GM18951 (cell line): ENCODE measurements at regions not wholly inside any gene's neighbourhood (a gene's known extent, or its start where the extent isn't known, plus 50 kb on each side); places are given as distances from the start of the nearest gene placed in this dataset.

Experiments
- POLR2A ChIP-seq: IDR thresholded peaks from 4 replicates; pipeline ENCODE4 v1.6.1; 2011; ENCODE audit warnings: mild to moderate bottlenecking; ENCODE audit not compliant: insufficient read length, insufficient read depth; ENCODE audit errors: extremely low read depth
- in situ Hi-C: fragments of 300-500 bp; cut with MboI; formaldehyde crosslinking; loops from one replicate; pipeline ENCODE4 v1.12.0; 2022; ENCODE audit warnings: low sequenced_read_pairs, mixed read lengths, inconsistent platforms; ENCODE audit not compliant: unreplicated experiment

GRCh38 chr9:18118268-18118667 lies 355.7 kb upstream of the ADAMTSL1 start:
- in situ Hi-C loops, result no loop called here
- TF ChIP-seq POLR2A, result no peak

DNA sequence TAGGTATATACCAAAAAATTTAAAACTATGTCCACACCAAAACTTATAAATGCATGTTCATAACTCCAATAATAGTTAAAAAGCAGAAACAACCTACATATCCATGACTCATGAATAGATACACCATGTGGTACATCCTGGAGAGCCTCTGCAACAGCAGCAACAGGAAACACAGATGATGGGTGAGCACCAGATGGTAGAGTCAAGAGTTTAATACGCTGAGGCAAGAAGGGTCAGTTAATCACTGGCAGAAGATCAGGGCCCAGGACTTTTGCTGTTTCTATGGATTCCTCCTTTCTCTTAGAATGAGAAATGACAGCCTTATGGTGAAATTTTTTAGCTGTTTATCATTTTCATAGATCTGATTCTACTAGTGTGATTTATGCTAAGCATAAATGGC lies 351.8 kb upstream of the ADAMTSL1 start:
- no peak for TF ChIP-seq POLR2A
- in situ Hi-C loops, result no loop called here

DNA sequence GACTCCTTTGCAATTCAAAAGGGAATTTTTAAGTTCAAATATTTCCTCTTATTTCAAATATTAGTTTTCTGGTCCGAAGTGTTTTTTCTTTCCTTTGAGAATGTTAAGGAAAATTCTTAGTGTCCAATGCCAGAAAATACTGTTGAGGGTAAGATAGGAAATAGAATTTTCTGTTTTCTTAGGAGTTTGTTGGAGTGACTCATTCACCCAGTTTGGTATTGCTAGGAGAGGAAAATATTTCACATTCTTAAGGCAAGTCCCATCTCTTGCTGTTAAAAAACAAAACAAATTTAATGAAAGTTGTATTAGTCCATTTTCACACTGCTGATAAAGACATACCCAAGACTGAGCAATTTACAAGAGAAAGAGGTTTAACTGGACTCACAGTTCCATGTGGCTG lies 349.2 kb upstream of the ADAMTSL1 start:
- in situ Hi-C loops, result no loop called here
- no peak for TF ChIP-seq POLR2A

DNA sequence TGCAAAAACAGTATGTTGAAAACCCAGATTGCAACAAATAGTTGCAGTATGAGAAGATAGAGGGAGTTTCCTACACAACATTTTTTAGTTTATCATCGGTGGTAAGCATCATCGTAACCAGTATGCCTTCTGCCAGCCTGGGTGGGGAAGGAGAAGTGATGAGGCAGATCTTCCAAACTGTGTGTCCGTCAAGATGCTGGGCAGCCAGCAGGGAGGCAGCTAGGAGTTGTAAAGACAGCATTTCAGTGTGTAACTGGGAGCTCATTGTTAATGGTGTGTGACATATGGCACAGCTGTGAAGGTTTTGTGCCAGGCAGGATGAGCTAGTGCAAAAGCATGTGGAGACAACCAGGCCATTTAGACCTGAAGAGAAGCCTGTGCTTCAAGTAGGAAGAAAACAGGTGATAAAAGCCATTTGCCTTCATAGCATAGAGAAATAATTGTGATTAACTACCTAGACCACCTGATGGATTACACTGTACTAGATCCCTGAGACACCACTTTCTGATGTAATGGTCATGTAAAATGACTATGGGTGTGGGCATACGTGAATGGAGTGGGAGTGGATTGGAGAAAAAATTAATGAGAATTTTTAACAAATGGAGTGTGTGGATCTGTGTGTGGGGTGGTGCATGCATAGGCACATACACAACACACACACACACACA lies 347.0 kb upstream of the ADAMTSL1 start:
- in situ Hi-C loops, result no loop called here
- TF ChIP-seq POLR2A, result no peak

GRCh38 chr9:18127499-18127875 lies 346.5 kb upstream of the ADAMTSL1 start:
- TF ChIP-seq POLR2A, result no peak
- in situ Hi-C loops, result no loop called here

DNA sequence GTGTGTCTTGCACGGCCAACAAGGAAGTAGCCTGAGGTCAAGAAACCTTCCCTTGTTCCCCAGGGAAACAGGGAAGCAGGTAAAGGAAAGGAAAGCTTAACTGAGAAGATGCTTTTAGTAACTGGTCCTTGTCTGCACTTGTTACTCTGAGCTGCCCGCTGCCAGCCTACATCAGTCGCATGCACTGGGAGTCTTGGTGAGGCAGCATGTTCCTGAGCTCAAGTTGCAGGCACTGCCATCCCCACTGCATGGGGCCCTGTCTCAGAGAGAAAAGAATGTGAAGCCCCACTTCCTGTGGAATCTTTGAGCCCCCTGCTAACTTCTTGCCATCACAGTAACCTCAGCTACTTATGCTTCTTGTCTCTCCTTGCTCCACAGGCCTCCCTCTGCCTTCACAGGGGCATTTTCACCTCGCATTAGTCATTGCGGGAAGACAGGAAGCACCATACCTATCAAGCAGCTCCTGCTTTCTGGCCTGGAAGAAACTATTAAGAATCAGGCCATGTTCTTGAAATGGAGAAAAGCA lies 344.1 kb upstream of the ADAMTSL1 start:
- TF ChIP-seq POLR2A, result no peak
- in situ Hi-C loops, result no loop called here

- in situ Hi-C loops, result no loop called here
Observed at GRCh38 chr9:18136354-18136994, 337.5 kb upstream of the ADAMTSL1 start.

GRCh38 chr9:18137815-18138214 lies 336.1 kb upstream of the ADAMTSL1 start:
- no peak for TF ChIP-seq POLR2A
- in situ Hi-C loops, result no loop called here

More at GRCh38 chr9:18136354-18136994, 337.5 kb upstream of the ADAMTSL1 start:
- TF ChIP-seq POLR2A, result no peak

DNA sequence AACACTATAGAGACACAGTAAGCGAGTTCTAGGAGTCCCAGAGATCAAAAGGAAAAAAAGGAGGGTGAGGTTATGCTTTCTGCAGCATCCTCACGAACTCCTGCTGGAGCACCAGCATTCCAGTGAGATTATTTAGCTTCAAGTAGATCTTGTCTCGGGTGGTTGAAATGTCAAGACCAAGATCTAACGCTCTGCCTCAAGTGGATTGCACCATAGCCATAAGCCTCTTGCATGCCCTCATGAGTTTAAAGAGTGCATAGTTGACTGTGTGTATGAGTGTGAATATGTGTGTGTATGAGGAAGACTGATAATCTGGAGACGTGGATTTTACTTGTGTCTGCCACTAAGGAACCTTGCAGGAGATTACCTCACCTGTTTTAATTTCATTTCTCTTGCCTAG lies 335.3 kb upstream of the ADAMTSL1 start:
- in situ Hi-C loops, result no loop called here
- no peak for TF ChIP-seq POLR2A

DNA sequence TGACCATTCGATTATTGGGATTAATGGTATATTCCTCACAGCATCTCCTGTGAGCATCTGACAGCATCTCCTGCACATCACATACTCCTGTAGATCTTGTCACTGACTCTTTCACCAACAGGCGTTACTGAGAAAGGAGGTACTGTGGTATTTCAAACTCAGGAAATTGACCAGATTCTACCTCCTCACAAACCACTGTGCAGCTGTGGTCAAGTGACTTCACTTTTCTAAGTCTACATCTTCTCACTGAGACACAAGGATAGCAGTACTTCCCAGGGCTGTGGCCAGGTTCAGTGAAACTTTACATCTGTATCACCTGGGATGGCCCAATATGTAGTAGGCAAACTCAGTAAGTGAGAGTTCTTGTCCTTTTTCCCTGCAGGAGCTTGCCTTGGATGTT lies 332.3 kb upstream of the ADAMTSL1 start:
- in situ Hi-C loops, result no loop called here
- no peak for TF ChIP-seq POLR2A

GRCh38 chr9:18143073-18143745 lies 330.7 kb upstream of the ADAMTSL1 start:
- TF ChIP-seq POLR2A, result no peak
- in situ Hi-C loops, result no loop called here

DNA sequence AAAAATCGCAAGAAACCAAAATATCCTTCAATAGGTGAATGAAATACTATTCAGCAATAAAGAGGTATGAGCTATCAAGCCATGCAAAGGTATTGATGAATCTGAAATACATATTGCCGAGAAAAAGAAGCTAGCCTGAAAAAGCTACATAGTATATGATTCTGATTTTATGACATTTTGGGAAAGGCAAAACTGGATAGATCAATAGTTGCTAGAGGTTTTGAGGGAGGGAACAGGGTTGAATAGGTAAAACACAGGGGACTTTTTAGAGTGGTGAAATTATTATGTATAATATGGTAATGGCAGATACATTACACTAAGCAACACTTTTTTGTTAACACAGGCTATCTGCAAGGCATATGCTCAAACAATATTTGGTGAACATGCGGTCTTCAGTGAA lies 327.6 kb upstream of the ADAMTSL1 start:
- no peak for TF ChIP-seq POLR2A
- in situ Hi-C loops, result no loop called here

GRCh38 chr9:18149471-18150011 lies 324.4 kb upstream of the ADAMTSL1 start:
- TF ChIP-seq POLR2A, result no peak
- in situ Hi-C loops, result no loop called here
